NCI-H748 treated with DMSO at 0.1 percent for 48 hours (cell line): ENCODE measurements at regions not wholly inside any gene's neighbourhood (a gene's known extent, or its start where the extent isn't known, plus 50 kb on each side); places are given as distances from the start of the nearest gene placed in this dataset.
"Not testable (repeated sequence)": the region's sequence is repeated elsewhere in the genome, so short reads cannot be mapped to it uniquely, and the experiment has no call there.

Experiments used
- DNase-seq: peaks from one replicate; lab custom pipeline; 2025; lab: John Stamatoyannopoulos, UW

DNA sequence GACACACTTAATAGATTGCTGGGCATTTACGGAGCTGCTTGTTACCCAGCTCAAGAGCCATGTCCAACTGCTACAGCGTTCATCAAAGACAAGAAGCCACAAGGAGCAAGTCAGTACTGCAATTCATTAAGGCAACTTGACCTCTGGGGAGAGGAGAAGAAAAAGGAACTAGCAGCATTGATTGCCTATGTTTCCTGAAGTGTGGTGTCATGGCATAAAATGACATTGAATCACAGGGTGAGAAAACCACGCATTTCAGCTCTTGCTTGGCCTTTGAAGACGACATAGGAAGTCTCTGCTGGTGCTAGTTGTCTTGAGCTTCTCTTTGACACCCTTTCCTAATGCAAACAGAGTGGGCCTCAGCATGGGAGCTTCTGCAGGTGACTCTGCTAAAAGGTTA lies 139.1 kb downstream of the CDH26 start:
- no peak for DNase-seq

DNA sequence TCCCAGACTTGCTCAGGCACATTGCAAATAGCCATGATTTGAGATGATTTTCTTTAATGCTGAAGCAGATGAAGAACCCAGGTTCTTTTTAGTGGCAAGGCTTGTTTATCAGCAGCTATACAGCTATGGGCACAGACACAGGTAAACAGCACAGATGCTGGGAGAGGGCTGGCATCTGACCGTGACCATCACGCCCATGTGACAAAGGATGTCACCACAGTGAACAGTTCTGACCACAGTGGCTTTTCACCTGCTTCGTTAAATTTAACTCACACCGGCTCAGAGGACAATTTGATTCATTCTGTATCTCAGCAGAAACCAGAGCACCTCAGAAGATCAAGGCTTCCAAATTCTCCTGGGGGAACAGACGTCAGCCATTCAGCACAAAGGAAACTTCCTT lies 142.6 kb downstream of the CDH26 start:
- no peak for DNase-seq

DNA sequence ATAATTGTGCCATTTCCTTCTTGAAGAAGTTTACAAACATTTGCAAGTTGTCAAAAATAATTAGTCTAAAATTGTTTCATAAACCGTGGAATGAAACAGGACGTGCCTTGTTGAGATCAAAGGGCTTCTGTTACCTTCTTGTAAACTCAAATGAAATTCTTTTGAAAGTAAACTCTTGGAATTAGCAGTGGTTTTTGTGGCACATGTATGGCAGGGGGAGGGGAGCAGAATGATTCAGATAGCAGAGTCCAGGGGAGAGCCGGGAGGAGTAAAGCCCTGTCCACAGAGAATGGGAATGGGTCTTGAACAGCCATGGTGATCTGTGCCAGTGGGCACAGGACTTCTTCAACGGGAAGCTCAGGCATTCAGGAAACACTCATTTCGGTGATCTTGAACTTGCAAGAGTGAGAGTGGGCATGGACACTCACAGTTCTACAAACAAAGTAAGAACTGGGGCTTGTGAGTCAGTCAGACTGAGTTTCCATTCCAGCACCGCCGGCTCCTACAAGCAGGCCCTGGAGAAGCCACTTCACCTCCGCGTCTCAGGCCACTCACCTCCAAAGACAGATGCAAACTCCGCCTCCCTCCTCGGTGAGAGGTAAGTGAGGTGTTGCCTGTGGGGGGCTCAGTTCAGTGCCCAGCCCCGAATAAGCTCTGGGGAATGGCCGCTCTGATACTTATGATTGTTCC lies 143.1 kb downstream of the CDH26 start:
- no peak for DNase-seq

DNA sequence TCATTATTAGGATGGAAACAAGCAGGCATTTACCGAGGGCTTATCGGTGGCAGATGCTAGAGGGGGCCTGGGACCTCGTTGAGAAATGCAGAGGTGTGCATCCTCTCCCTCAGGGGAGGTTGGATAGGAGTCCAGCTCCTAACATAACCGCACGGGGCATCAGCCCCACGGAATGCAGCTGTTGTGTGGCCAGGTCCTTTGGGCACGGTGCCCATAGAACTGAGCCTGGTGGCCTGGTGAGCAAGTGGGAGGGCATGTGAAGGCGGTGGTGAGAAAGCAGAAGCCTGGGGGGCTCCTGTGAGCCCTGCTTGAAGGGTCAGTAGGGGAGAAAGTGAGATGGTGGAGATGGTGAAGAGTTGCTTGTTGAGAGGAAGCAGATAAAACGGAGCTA lies 143.7 kb downstream of the CDH26 start:
- DNase-seq, result no peak

DNA sequence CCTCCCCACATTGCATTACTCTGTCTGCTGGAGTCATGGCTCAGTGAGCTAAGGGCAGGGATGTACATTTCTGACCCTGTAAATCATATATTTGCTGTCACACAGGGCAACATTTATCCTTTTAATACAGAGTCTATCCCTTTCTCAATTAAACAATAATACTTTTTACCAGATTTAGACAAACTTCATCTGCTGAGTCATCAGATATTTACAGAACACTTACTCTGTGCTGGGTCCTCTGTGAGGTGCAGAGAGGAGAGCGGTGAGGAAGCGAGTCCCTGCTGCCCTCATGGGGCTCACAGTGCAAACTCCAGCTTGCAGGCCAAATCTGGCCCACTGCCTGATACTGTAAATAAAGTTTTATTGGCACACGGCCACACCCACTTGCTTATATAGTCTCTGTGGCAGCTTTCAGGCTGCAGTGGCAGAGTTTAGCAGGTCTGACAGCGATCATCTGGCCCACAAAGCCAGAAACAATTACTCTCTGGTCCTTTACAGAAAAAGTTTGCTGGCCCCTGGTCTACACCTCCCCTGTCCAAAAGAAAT lies 144.5 kb downstream of the CDH26 start:
- no peak for DNase-seq

DNA sequence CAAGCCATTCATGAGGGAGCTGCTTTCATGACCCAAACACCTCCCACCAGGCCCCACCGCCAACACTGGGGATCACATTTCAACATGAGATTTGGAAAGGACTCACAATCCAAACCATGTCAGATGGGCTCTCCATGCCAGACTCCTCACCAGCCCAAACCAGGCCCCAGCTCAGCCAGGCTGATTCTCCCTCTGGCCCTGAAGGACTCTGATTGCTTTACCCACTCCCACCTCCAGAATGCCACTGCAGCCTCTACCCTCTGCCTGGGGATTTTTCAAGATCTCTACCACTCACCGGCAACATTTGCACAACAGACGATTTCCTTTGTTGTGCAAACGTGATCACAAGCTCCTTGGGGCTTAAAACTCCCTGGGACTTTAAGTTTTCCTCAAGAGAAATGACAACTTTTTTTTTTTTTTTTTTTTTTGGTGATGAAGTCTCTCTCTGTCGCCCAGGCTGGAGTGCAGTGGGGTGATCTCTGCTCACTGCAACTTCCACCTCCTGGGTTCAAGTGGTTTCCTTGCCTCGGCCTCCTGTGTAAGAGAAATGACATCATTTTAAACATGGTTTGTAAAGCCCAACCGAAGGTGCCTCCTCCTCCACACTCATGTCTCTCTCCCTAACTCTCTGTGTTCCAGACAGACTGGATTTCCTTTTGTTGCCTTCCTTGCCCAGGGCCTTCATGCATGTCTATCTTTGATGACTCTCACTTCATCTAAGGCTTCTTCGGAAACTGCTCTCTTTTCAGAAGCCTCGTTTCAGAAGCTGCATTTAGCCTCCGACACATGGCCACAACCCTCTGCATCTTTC lies 147.0 kb downstream of the CDH26 start:
- no peak for DNase-seq

DNA sequence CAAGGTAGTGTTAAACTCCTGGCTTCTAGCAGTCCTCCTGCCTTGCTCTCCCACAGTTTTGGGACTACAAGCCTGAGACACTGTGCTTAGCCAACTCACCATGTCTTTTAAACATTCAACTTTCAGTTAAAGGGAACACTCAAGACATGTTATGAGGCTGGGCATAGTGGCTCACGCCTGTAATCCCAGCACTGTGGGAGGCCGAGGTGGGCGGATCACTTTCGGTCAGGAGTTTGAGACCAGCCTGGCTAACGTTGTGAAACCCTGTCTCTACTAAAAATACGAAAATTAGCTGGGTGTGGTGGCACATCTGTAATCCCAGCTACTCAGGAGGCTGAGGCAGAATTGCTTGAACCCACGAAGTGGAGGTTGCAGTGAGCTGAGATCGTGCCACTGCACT lies 148.0 kb downstream of the CDH26 start:
- DNase-seq, result not testable (repeated sequence)

DNA sequence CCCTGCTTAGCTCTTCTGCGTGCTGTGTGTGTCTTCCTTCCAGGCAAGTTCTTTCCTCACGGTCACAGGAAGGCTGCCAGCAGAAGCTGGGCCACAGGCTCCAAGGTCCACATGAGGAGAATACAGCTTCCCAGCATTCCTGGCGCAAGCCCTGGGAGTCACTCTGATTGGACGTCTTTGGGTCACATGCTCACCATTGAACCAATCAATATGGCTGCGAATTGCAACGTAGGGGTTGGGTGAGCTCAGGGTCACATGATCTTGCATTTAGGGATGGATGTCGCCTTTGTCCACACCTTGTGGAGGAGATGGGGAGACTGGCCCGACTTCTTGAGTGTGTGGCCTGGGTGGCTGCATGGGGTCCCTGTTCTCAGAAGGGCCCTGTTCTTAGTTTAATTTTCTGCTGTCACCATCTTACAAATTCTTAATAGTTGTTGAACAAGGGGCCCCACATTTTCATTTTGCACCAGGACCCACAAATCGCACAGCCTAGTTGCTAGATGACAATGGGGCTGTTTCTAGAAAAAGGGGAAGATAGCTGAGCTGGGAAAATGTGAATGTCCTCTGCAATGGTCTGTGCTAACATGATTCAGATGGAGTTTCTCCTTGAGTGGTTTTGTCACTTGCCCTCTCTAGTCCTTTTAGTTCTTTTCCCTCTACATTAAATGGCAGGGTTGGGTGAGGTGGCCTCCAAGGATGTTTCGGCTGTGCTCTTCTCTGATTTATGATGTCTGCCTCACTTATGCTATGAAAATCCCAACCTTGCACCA lies 149.6 kb downstream of the CDH26 start:
- DNase-seq, result no peak

DNA sequence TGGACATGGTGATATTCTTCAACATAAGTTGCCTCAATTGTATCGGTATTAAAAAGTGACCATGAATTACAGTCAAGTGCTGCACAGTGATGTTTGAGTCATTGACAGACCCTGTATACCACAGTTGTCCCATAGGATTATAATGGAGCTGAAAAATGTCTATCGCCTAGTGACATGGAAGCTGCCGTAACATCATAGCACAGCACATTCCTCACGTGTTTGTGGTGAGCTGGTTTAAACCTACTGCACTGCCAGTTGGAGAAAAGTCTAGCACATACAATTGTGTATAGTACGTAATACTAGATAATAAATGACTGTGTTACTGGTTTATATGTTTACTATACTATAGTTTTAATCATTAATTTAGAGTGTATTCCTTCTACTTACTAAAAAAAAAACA lies 150.2 kb downstream of the CDH26 start:
- no peak for DNase-seq

DNA sequence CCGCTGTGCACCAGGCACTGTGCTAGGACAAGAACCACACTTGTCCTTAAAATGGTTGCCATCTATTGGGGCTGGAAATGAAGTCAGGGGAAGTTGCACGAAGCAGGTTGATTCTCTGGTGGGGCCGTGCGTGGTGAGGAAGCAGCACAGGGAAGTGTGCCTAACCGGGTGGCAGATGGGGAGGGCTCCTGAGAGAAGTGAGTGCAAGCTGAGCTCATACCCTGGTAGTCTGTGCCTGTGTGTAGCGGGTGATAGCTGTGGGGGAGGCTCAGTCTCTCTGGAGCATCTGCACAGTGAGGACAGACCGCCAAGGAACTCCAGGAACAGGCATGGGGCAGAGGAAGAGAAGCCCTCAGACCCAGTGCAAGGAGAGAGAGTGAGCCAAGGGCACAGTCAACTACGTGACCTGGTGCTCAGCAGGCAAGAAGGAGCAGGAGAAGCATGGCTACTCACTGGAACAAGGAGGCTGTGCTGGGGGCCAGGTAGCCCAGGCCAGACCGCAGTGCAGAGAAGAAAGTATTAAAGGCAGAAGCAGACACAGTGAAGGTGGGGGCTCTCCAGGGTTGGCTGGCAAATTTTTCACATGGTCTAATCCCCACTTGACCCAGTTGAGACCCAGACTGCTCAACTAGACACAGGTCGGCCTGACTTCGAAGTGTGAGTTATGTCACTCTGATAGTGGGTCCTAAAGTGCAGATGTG lies 155.0 kb downstream of the CDH26 start:
- DNase-seq, result no peak

DNA sequence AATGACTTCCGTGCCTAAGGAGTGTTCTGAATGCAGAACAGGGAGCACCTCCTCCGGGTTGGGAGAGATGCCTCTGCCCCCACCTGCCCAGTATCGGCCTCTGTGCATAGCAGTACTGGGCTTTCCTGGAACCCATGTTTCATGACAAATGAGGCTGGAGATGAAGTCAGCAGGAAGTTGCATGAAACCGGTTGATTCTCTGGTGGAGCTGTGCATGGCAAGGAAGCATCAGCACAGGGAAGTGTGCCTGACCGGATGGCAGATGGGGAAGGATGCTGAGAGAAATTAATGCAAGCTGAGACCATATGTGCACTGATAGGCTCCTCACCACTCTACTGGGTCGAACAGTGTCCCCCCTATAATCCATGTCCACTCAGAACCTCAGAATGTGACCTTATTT lies 155.5 kb downstream of the CDH26 start:
- DNase-seq, result no peak

DNA sequence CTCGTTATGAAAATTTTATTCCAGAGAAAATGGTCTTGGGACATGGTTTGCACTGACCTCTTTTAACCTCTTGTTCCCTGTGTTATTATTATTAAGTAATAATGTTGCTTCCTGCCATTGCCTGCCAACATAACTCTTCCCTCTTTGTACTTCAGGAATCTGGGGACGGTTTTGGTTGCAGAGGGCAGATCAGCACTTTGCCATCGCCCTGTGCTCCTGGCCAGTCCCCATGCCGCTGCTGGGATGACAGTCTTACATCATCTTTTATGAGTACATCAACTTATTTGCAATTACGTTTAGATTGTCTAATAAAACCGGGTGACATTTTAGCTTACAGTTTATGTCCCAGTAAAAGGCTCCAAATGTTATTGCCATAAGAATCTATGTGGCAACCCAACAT lies 157.2 kb downstream of the CDH26 start:
- DNase-seq, result no peak

DNA sequence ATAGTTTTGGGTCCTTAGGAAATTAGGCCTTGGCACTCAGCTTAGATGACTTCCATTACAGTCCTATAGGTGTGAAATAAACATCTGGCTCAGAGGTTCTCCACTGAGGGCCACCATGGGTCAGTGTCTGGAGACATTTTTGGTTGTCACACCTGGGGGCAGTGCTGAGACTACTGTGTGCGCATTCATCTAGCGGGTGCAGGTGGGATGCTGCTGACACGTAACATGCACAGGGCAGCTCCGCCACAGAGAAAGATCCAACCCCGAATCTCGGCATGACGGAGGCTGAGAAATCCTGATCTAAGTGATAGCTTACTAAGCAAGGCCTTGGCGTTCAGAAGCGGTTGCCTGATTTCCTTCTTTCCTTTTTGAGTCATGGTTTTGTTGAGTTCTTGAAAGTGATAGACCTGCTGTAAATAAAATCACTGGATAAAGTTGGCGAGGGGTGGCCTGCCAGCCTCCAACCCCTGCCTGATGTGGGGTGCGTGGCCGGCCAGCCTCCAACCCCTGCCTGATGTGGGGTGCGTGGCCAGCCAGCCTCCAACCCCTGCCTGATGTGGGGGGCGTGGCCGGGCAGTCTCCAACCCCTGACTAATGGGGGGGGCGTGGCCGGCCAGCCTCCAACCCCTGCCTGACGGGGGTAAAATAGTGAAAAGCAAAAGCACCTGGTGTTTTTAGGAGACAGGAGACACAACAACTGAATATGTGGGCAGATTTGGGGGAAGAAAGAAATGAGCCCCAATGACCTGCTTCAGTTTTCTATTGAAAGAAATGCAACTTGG lies 158.1 kb downstream of the CDH26 start:
- no peak for DNase-seq

DNA sequence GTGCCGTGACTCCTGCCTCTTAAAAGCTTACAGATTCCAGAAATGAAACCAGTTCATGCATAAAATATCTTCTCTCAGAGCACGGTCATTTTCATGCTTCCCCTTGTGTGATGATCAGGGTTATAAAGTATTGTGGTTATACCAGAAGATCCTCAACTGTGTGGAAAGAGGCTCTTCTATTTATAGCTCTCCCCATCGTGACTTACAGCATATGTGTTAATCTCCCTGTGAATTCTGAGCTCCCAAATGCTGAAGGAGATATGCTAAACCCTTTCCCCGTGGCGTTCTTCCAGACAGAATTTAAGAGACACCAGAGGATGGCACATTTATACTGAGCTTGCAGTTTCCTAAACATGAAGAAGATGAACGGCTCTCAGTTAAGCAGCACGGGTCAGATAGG lies 158.8 kb downstream of the CDH26 start:
- no peak for DNase-seq

DNA sequence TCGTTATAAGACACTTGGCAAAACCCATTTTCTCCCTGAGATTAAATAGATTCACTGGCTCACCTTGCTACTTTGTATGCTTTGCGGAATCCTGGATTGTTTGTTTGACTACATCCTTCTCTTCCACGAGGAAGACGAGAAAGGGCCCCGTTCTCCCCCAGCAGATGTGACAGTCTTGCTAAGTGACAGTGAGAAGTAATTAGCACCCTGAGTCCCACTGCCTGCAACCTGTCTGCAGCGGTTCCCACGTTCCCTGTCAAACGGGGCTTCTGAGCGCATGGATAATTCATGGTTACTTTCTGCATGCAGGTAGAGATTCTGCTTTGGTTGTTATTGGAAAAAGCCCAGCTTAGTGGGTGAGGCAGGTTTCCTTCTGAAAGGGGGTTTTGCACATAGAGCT lies 163.7 kb downstream of the CDH26 start:
- DNase-seq, result no peak

DNA sequence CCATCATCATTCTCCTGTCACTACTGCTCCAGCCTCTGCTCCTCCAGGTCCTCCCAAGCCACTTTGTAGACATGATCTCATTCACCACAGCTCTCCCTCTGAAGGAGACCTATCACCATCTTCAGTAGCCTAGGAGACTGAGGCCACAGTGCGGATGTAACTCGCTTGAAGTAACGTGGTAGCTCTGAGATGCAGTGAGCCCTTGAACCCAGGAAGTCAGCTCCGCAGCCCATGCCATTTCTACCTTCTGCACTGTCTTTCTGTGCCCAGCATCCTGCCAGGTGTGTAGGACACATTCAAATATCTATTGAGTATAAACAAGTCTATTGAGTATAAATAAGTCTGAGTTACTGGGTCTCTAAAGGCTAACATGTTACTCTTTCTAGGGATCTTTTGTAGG lies 164.4 kb downstream of the CDH26 start:
- no peak for DNase-seq

DNA sequence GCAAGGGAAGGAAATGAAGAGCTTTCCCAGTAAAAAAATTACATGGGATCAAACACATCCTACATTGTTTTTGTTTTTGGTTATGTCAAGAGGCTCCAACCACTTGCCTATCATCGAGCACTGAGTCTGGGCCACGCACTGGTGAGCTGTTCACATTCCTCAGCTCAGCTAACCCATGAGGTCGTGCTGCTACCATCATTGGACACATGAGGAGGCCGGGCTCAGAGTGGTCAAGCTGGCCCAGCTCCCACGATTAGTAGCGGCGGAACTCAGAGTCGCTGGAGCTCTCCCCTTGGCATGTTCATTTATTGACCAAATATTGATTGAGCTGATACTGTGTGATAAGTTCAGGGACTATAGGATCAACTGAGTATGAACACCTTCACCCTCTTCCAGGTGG lies 164.9 kb downstream of the CDH26 start:
- DNase-seq, result no peak

DNA sequence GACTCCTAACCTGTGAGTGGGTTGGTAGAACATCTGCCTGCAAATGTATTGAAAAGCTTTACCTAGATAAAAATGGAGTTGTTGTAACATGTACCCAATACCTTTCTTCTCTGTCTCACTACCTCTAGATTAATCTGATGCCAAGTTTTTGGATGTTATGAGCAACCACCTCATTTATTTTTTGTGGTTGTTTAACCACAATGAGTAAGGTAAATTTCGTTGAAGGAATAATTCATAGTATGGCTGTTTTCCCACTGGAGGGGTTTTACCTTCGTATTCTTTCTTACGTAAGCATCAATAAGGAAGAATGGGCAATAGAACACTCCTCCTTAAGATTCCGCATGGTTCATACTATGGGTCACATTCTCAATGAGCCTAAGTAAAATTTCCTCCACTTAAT lies 165.4 kb downstream of the CDH26 start:
- no peak for DNase-seq

DNA sequence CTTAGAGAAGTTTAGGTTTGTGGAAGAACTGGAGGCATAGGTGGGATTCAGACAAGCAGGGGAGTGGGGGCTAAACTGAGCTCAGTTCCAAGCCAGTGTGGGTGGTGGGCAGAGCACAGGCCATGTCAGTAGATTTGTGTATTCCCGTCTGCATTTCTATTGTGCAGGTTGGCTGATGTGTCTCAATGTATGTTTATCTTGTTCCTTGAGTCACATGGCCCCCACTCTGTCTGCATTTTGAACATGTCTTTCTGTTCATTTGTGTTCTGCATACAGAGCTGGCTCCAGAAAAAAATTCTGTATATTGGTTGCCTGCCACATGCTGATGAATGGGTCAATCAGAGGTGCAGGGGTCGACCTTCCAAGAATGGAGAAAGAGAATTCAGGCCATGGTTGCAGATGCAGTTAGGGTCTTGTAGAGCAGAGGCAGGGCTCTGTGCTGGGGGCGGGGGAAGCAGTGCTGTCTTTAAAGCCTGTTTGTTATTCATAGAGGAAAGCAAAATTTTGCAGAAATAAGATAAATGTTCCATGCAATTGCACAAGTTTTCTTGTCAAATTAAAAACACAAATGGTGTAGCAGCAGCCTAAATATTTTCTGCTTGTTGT lies 166.7 kb downstream of the CDH26 start:
- DNase-seq, result no peak

DNA sequence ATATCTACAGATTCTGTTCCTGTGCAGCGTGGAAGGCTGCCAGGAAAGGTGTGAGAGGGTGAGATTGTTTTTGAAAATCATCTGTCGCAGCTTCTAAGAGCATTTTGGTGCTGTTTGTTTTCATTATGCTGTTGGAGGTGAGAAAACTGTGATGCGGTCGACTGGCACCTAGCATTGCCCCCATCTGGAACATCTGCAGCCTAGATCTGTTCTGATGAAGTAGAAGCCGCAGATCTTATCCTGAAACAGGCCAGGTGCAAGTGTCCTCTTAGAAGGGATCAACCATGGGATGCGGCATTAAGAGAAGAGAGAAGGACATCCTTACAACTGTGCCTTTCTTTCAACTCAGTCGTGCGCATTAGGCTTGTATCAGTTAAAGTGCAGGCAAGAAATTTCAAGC lies 167.3 kb downstream of the CDH26 start:
- no peak for DNase-seq

DNA sequence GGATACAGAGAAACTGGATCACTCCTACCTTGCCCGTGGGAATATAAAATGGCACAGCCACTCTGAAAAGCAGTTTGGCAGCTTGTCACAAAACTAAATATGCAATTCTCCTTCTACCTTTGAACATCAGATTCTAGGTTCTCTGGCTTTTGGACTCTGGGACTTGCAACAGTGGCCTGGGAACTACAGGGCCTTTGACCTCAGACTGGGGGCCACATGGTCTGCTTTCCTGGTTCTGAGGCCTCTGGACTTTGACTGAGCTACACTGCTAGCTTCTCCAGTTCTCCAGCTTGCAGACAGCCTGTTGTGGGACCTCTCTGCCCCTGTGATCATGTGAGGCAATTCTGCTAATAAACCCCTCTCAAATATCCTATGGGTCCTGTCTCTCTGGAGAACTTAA lies 168.8 kb downstream of the CDH26 start:
- DNase-seq, result no peak
